Activated T-cell treated with anti-CD3 and anti-CD28 coated beads for 24 hours (primary cell): ENCODE measurements at regions not wholly inside any gene's neighbourhood (a gene's known extent, or its start where the extent isn't known, plus 50 kb on each side); places are given as distances from the start of the nearest gene placed in this dataset.

Experiments
- DNase-seq: peaks from one replicate; pipeline ENCODE4 v3.0.0-alpha.2; 2020; ENCODE audit warnings: low read depth

DNA sequence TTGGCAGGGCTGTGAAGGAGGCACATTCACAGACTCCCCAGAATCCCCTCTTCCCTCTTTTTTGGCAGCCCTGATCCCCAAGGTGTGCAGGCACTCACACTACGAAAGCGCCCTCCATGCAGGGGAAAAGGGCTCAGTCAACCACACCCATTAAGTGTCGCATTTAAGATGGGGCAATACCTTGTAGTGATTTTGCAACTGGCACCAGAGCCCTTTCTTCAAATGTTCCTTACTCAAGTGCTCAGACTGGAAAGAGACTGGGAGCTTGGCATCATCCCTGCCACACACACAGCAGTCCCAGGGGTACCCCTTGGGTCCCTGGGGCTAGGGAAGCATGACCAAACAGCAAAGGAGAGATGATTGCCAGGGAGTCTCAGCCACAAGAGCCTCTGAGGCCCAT is 190.1 kb downstream of the HAUS1 start:
- no peak for DNase-seq

DNA sequence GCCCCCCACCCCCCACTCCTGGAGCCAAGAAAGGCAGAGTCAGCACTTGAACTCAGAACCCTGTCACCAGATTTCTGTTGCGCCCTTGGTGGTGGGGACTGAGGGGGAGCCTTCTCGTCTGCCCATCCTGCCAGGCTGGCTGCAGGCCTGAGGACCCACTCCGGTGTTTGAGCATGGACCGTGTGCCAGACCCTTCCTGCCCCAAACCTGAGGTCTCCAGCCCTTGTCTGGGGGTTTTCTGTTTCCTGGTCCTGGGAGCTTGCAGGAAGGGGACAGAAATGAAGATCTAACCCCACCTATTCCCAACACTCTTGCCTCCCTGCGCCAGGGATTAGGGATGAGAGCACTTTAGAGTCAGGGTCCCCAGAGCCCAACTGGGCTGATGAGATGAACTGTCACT is 190.6 kb downstream of the HAUS1 start:
- no peak for DNase-seq

- no peak for DNase-seq
Measured at GRCh38 chr18:46295416-46295815, 191.2 kb downstream of the HAUS1 start.

GRCh38 chr18:46296656-46297055 is 192.5 kb downstream of the HAUS1 start:
- no peak for DNase-seq

DNA sequence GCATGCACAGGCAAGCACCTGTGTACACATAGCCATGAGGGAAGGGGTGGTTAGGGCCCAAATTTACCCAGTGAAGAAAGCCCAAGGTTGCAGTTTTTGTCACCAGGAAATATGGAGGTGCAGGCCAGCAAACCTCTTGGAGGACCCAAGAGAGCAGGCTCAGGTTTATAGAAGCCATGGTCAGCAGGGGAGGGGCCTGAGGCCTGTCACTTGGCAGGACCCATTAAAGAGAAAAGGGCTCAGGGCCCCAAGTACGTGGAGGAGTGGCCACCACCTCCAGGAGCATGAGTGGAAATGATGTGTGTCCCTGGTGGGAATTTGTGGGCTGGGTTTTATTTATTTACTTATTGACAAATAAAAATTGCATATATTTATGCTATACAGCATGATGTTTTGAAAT is 192.9 kb downstream of the HAUS1 start:
- no peak for DNase-seq

- DNase-seq: no peak
Measured at GRCh38 chr18:46297621-46298020, 193.4 kb downstream of the HAUS1 start.

DNA sequence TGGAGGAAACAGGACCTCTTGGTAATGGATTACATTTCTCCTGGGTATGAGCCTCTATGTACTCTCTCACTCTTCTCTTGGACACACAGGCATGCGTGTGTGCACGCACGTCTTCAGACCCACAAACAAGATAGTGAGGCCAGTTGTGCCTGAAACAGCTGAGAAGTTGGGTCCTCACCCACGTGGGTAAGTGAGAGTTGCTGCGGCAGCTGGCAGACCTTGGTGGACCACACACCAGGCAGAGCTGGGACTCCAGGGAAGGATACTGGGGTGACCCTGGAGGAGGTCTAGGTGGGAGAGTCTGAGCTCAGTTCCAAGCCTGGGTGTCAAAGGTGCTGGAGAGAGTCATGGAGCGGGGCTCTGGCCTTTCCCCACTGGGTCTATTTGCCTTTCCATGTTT is 194.3 kb downstream of the HAUS1 start:
- no peak for DNase-seq

DNA sequence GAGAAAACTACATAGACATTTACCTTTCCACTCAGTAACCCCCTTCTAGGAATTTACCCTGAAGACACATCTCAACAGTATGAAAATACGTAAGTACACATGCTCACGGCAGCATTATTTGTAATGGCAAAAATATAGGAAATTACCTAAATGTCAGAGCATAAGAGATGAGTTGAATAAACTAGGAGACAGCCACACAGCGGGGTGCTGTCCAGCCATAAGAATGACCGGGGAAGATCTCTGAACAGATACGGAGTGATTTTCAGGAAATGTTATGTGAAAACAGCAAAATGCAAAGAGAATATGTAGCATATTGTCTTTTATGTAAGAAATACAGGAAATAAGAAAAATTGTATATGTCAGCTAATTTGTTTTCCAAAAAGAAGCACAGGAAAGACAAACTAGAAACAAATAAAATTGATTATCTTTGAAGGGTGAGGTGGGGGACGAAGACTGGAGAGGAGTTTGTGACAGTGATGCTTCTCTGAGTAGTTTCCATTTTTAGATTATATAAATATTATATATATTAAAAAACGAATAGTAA is 195.4 kb downstream of the HAUS1 start:
- DNase-seq: no peak

DNA sequence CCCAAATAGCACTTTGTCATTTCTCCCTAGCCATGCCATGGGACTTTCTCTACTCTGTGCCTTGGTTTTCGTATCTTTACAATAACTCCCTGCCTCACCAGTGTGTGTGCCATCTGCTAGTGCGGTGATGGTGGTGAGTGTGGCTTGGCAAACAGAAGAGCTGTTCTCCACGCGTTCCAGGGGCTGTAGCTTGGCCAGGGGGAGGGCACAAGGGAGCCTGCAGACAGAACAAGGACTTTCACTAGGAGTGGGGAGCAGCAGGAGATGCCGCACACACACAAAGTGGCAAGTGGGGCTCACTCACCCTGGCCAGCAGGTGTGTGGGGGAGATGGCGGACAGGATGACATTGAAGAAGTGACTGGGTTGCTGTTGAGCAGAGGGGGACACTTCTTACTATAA is 196.9 kb downstream of the HAUS1 start:
- DNase-seq: no peak

- no peak for DNase-seq
Measured at GRCh38 chr18:46301571-46301970, 197.4 kb downstream of the HAUS1 start.

- no peak for DNase-seq
Measured at GRCh38 chr18:46302528-46303485, 198.6 kb downstream of the HAUS1 start.

- no peak for DNase-seq
Measured at GRCh38 chr18:46310258-46310657, 206.1 kb downstream of the HAUS1 start.

- no peak for DNase-seq
Measured at GRCh38 chr18:46310675-46311345, 206.6 kb downstream of the HAUS1 start.

GRCh38 chr18:46311491-46311890 is 207.3 kb downstream of the HAUS1 start:
- no peak for DNase-seq

GRCh38 chr18:46312221-46312620 is 208.0 kb downstream of the HAUS1 start:
- no peak for DNase-seq

DNA sequence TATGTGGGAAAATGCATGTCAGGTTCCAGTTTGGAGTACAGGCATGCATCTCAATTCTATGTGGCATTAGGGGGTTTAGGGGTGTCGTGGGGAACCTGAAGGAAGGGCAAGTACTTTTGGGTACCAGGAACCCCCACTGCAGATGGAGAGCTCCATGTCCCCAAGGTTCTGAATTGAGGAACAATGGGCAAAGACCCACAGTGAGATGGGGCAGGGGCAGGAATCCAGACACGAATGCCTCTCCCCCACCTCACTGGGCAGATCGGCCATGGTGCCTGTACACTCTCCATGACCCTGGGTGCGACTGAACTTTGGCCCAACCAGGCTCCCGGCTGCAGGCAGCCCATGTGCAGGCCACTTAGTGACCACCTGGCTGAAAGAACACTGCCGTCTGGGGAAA is 209.3 kb downstream of the HAUS1 start:
- no peak for DNase-seq

DNA sequence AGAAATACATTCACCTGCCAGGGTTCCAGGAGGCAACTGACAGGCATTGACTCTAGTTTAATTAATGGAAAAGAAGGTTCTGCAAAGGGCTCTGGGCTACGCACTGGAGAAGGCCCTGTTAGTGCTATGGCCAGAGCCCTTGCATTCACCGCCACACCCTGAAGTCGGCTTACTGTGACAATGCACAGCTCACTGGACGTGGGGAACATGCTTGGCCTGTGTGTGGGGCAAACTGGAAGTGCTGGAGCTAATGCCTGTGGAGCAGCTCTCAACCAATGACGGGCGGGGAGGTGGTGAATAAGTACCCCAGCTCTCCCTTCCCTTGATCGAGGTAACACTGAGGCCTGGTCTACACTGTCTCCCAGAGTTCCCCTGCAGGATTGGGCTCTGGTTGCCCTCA is 209.8 kb downstream of the HAUS1 start:
- no peak for DNase-seq

DNA sequence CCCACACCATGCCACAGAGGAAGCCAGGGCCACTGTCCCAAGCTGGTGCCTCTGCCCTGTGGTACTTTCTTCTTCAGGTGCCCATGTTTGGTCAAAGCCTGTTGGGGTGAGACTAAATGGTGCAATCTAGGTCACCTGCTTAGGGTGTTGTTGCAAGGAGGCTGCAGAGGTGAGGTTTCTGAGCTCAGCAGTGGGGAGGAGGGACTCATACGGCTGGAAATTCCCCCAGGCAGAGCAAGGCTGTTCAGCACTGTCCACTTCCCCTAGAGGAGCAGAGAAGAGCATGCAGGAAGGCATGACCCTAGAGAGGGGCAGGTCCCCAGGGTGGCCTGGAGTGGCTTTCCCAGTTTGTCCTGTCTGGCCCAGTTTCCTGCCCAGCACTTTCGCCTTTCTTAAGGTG is 211.0 kb downstream of the HAUS1 start:
- DNase-seq: no peak

- no peak for DNase-seq
Measured at GRCh38 chr18:46318356-46318755, 214.2 kb downstream of the HAUS1 start.

GRCh38 chr18:46319783-46320182 is 215.6 kb downstream of the HAUS1 start:
- no peak for DNase-seq

GRCh38 chr18:46320297-46320696 is 216.1 kb downstream of the HAUS1 start:
- no peak for DNase-seq

DNA sequence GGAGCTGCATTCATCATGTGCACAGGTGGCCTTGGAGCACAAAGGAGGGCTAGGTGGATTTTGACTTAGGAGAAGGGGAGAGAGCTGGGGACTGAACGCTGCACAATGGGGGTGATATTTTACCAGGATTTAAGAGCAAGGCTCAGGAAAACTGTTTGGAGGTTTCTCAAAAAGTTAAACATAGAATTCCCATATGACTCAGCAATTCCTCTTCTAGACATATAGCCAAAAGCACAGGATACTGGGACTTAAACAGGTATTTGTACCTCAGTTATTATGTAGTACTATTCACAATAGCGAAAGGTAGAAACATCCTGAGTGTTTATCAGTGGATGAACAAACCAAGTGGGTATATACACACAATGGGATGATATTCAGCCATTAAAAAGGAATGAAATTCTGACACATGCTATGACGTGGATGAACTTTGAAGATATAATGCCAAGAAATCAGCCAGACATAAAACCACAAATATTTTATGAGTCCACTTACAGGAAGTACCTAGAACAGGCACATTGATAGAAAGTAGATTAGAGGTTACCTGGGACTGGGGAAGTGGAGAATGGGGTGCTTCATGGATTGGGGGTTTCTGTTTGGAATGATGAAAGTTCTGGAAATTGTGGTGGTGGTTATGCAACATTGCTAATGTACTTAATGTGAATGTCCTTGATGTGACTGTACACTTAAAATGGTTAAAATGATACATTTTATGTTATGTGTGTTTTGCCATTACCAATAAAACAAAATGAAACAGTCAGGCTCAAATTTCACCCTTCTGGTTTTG is 216.9 kb downstream of the HAUS1 start:
- DNase-seq: no peak
